Keratinocyte (primary cell): ENCODE measurements at regions not wholly inside any gene's neighbourhood (a gene's known extent, or its start where the extent isn't known, plus 50 kb on each side); places are given as distances from the start of the nearest gene placed in this dataset.

Source experiments
- DNase-seq: peaks from one replicate; pipeline ENCODE4 v3.0.0-alpha.2; 2011; ENCODE audit warnings: low read depth, missing footprints, low spot score
- FAIRE-seq: peaks from 2 replicates; lab custom pipeline; 2011; peaks lifted over from hg19 to GRCh38; lab: Jason Lieb, UNC
- H2AFZ ChIP-seq: 2 replicates; pipeline ENCODE4 v1.6.0; 2012; ENCODE audit warnings: low read length, control low read depth, inconsistent platforms; ENCODE audit not compliant: control insufficient read depth
- H3K27ac ChIP-seq: 2 replicates; pipeline ENCODE4 v1.5.1; 2011; ENCODE audit warnings: low read length; ENCODE audit not compliant: control insufficient read depth, insufficient read depth
- H3K27me3 ChIP-seq: 3 replicates; pipeline ENCODE4 v1.6.0; 2011; ENCODE audit warnings: low read length; ENCODE audit not compliant: control insufficient read depth, insufficient read depth; ENCODE audit errors: extremely low read depth
- H3K36me3 ChIP-seq, 2 experiments: 2 replicates in 1 of 2; 3 replicates in 1 of 2; pipeline ENCODE4 v1.5.1; 2011; ENCODE audit warnings: low read length in 2 of 2, mild to moderate bottlenecking in 1 of 2; ENCODE audit not compliant: control insufficient read depth in 2 of 2, insufficient read depth in 2 of 2; ENCODE audit errors: extremely low read depth in 1 of 2
- H3K4me1 ChIP-seq: 3 replicates; pipeline ENCODE4 v1.5.1; 2011; ENCODE audit warnings: low read length; ENCODE audit not compliant: control insufficient read depth, insufficient read depth; ENCODE audit errors: extremely low read depth
- H3K4me2 ChIP-seq: 3 replicates; pipeline ENCODE4 v1.6.0; 2011; ENCODE audit warnings: low read depth, low read length; ENCODE audit not compliant: control insufficient read depth, insufficient read depth; ENCODE audit errors: extremely low read depth
- H3K4me3 ChIP-seq, 3 experiments: fragments of 200-600 bp in 1 of 3; sonication (generic) in 1 of 3; 2 replicates in 2 of 3; 3 replicates in 1 of 3; pipeline ENCODE4 v1.5.1; 2011 to 2016; ENCODE audit warnings: low read length in 3 of 3, mild to moderate bottlenecking in 3 of 3, control low read depth in 2 of 3, inconsistent platforms in 1 of 3, low read depth in 1 of 3, mixed read lengths in 1 of 3, mixed run types in 1 of 3, moderate library complexity in 1 of 3; ENCODE audit not compliant: control insufficient read depth in 2 of 3, insufficient read depth in 2 of 3; ENCODE audit errors: extremely low read depth in 1 of 3
- H3K79me2 ChIP-seq: 2 replicates; pipeline ENCODE4 v1.6.0; 2012; ENCODE audit warnings: low read length; ENCODE audit not compliant: control insufficient read depth, insufficient read depth
- H3K9ac ChIP-seq: 3 replicates; pipeline ENCODE4 v1.6.0; 2011; ENCODE audit warnings: low read length; ENCODE audit not compliant: control insufficient read depth, insufficient read depth; ENCODE audit errors: extremely low read depth
- H3K9me1 ChIP-seq: 3 replicates; pipeline ENCODE4 v1.6.0; 2011; ENCODE audit warnings: low read length; ENCODE audit not compliant: control insufficient read depth, insufficient read depth; ENCODE audit errors: extremely low read depth
- H3K9me3 ChIP-seq: 2 replicates; pipeline ENCODE4 v1.5.1; 2012; ENCODE audit warnings: low read depth, low read length; ENCODE audit not compliant: control insufficient read depth
- H4K20me1 ChIP-seq: 3 replicates; pipeline ENCODE4 v1.6.0; 2011; ENCODE audit warnings: low read length; ENCODE audit not compliant: control insufficient read depth, insufficient read depth; ENCODE audit errors: extremely low read depth
- EZH2 ChIP-seq: IDR thresholded peaks from one replicate; pipeline ENCODE4 v1.6.1; 2012; ENCODE audit warnings: inconsistent platforms, mild to moderate bottlenecking, low read length, moderate library complexity
- dilution Hi-C: fragments of 300-500 bp; cut with MboI; formaldehyde crosslinking; loops from one replicate; pipeline ENCODE4 v1.7.0; 2020; ENCODE audit warnings: low sequenced_read_pairs; ENCODE audit not compliant: extremely low pct_ligation_motif_present
- TF ChIP-seq, protein P1 (sequence below), 3 experiments: IDR thresholded peaks in 1 of 3; conservative IDR thresholded peaks in 1 of 3; optimal IDR thresholded peaks in 1 of 3; 2 replicates in 2 of 3; 3 replicates in 1 of 3; pipeline versions ENCODE3 to v1.5.1; 2011; ENCODE audit warnings: low read length in 3 of 3, mild to moderate bottlenecking in 3 of 3, moderate library complexity in 2 of 3, control low read depth in 1 of 3, inconsistent platforms in 1 of 3; ENCODE audit not compliant: insufficient read depth in 2 of 3; ENCODE audit errors: extremely low read depth in 1 of 3

DNA sequence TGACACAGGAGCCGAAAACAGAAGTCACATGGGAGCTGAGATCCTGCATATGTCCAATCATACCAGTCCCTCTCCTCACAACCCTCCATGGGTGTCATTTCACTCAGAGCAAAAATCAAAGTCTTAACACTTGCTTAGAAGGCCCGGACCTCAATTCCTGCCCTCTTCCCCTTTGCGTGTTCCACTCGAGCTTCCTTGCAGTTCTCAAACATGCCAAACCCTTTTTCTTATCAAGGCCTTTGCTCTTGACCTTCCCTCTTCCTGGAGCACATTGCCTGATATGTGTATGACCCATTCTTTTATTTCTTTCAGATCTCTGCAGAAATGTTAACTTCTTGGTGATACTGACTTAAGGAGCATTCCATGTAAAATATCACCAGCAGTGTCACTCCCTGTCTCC lies 87.0 kb upstream of the USP38 start:
- H3K9ac ChIP-seq, result no peak overlapping the region
- H3K9me3 ChIP-seq, result no peaks in the 10 kb centered on the region
- TF ChIP-seq, protein P1, sequence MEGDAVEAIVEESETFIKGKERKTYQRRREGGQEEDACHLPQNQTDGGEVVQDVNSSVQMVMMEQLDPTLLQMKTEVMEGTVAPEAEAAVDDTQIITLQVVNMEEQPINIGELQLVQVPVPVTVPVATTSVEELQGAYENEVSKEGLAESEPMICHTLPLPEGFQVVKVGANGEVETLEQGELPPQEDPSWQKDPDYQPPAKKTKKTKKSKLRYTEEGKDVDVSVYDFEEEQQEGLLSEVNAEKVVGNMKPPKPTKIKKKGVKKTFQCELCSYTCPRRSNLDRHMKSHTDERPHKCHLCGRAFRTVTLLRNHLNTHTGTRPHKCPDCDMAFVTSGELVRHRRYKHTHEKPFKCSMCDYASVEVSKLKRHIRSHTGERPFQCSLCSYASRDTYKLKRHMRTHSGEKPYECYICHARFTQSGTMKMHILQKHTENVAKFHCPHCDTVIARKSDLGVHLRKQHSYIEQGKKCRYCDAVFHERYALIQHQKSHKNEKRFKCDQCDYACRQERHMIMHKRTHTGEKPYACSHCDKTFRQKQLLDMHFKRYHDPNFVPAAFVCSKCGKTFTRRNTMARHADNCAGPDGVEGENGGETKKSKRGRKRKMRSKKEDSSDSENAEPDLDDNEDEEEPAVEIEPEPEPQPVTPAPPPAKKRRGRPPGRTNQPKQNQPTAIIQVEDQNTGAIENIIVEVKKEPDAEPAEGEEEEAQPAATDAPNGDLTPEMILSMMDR (optimal IDR thresholded peaks at IDR 0.05 in 1 of 3, IDR thresholded peaks at IDR 0.05 in 1 of 3, conservative IDR thresholded peaks at IDR 0.05 in 1 of 3; ENCODE audit: extremely low read depth in 1 of 3, insufficient read depth in 2 of 3, low read length in 3 of 3), result no peak
- no peak for TF ChIP-seq EZH2
- no peaks in the 10 kb centered on the region for H3K36me3 ChIP-seq
- no peak overlapping the region for H3K4me3 ChIP-seq
- H4K20me1 ChIP-seq, result no peaks in the 10 kb centered on the region
- no peaks in the 10 kb centered on the region for H3K79me2 ChIP-seq
- H3K27ac ChIP-seq, result no peak overlapping the region
- FAIRE-seq, result no peak
- no peaks in the 10 kb centered on the region for H3K27me3 ChIP-seq
- no peaks in the 10 kb centered on the region for H3K9me1 ChIP-seq
- no peak for DNase-seq
- H2AFZ ChIP-seq, result no peak overlapping the region
- H3K4me2 ChIP-seq, result no peak overlapping the region
- H3K4me1 ChIP-seq, result no peaks in the 10 kb centered on the region
- dilution Hi-C loops, result no loop called here

DNA sequence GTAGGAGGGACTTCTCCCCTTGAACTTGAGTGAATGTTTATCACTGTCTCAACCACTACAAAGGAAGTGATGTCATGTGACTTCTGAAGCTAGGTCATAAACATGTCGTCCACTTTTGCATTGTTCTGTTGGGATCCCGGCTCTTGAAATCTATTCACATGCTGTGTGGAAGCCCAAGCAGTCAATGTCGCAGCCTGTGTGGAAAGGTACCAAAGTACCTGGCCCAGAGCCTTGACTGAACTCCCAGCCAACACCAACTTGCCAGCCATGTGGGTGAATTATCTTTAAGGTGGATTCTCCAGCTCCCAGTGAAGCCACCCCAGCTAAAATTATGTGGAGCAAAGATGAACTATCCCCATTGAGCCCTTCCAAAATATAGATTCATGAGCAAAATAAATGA lies 85.0 kb upstream of the USP38 start:
- DNase-seq, result no peak
- H3K79me2 ChIP-seq, result no peaks in the 10 kb centered on the region
- no peaks in the 10 kb centered on the region for H3K27me3 ChIP-seq
- dilution Hi-C loops, result no loop called here
- H3K9me3 ChIP-seq, result no peaks in the 10 kb centered on the region
- H3K27ac ChIP-seq, result no peak overlapping the region
- H3K4me3 ChIP-seq, result no peak overlapping the region
- no peak overlapping the region for H3K9ac ChIP-seq
- no peak overlapping the region for H3K4me2 ChIP-seq
- no peak for FAIRE-seq
- no peaks in the 10 kb centered on the region for H3K9me1 ChIP-seq
- no peaks in the 10 kb centered on the region for H4K20me1 ChIP-seq
- TF ChIP-seq, protein P1 (optimal IDR thresholded peaks at IDR 0.05 in 1 of 3, IDR thresholded peaks at IDR 0.05 in 1 of 3, conservative IDR thresholded peaks at IDR 0.05 in 1 of 3; ENCODE audit: extremely low read depth in 1 of 3, insufficient read depth in 2 of 3, low read length in 3 of 3), result no peak
- no peak for TF ChIP-seq EZH2
- no peak overlapping the region for H2AFZ ChIP-seq
- no peaks in the 10 kb centered on the region for H3K4me1 ChIP-seq
- no peaks in the 10 kb centered on the region for H3K36me3 ChIP-seq
